Activated CD4-positive, alpha-beta memory T cell treated with anti-CD3 and anti-CD28 coated beads for 36 hours (primary cell): ENCODE measurements at regions not wholly inside any gene's neighbourhood (a gene's known extent, or its start where the extent isn't known, plus 50 kb on each side); places are given as distances from the start of the nearest gene placed in this dataset.

Source experiments
- CTCF ChIA-PET: fragments of 350-600 bp; sonication (Branson Sonifier 250); formaldehyde crosslinking; loops from one replicate; lab custom pipeline; 2021; ENCODE audit warnings: antibody characterized with exemption, inconsistent platforms; lab: Charles Lee
- POLR2A ChIA-PET: fragments of 350-600 bp; sonication (Branson Sonifier 250); formaldehyde crosslinking; loops from one replicate; lab custom pipeline; 2021; ENCODE audit warnings: antibody characterized with exemption; lab: Charles Lee
- DNase-seq: peaks from one replicate; pipeline ENCODE4 v3.0.0-alpha.2; 2020
- H3K27ac Mint-ChIP-seq: one replicate; pipeline ENCODE4 v1.8.0; 2021; ENCODE audit warnings: mixed read lengths
- H3K27me3 Mint-ChIP-seq: one replicate; pipeline ENCODE4 v1.8.0; 2021; ENCODE audit warnings: mixed read lengths
- H3K36me3 Mint-ChIP-seq: one replicate; pipeline ENCODE4 v1.8.0; 2021; ENCODE audit warnings: mixed read lengths
- H3K4me1 Mint-ChIP-seq: one replicate; pipeline ENCODE4 v1.8.0; 2021; ENCODE audit warnings: low read depth, mixed read lengths
- H3K4me3 Mint-ChIP-seq: one replicate; pipeline ENCODE4 v1.8.0; 2021; ENCODE audit warnings: mild to moderate bottlenecking, mixed read lengths
- H3K9me3 Mint-ChIP-seq: one replicate; pipeline ENCODE4 v1.8.0; 2021; ENCODE audit warnings: mixed read lengths
- intact Hi-C: fragments of 100-400 bp; cut with micrococcal nuclease; formaldehyde crosslinking; loops from one replicate; pipeline ENCODE4 v1.15.1; 2023

DNA sequence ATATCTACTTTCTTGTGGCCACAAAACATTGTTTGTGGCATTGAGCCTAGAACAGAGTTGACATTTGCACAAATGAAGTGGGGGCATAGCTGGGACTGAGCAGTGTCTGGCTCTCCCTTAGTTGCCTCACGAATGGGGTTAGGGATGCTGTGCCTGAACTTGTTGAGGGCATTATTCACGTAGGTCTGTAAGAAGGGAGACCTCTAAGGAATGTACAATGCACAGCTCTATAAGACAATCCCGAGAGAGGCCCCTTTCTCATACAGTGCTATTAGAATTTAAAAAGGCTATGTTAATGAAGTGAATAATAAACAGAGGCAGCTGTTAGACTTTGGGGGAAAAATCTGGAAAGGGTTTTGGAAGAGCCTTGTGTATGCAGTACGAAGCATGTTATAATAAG, 118.4 kb upstream of the DEPDC1 start:
- POLR2A ChIA-PET, result no interaction called here
- H3K9me3 Mint-ChIP-seq, result peaks cover 22% of the 10 kb centered on the region
- no peaks in the 10 kb centered on the region for H3K4me1 Mint-ChIP-seq
- CTCF ChIA-PET, result no interaction called here
- no peak for DNase-seq
- H3K27me3 Mint-ChIP-seq, result no peaks in the 10 kb centered on the region
- intact Hi-C loops, result no loop called here
- H3K4me3 Mint-ChIP-seq, result no peak overlapping the region
- H3K27ac Mint-ChIP-seq, result no peak overlapping the region
- no peaks in the 10 kb centered on the region for H3K36me3 Mint-ChIP-seq

DNA sequence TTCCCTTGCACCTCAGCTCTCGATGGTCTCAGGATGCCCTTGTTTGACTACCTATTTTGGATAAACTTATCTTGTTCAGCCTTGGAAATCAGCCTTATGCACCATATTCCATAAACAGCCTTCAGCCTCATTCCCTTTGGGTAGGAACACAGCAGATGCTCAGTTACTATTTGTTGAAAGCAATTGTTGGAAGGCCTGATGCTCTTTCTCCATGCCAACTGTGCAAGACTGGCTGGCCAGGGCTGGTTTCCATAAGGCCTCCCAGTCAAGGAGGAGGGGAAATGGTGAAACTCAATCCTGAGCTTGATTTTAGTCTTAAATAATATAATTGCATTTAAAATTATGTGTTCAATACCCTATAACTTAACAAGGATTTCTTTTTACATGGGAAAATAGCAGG, 121.1 kb upstream of the DEPDC1 start:
- no peak overlapping the region for H3K27ac Mint-ChIP-seq
- CTCF ChIA-PET, result no interaction called here
- POLR2A ChIA-PET, result no interaction called here
- no peak for DNase-seq
- intact Hi-C loops, result no loop called here
- peaks cover 28% of the 10 kb centered on the region for H3K9me3 Mint-ChIP-seq
- no peak overlapping the region for H3K4me3 Mint-ChIP-seq
- H3K36me3 Mint-ChIP-seq, result no peaks in the 10 kb centered on the region
- no peaks in the 10 kb centered on the region for H3K27me3 Mint-ChIP-seq
- no peaks in the 10 kb centered on the region for H3K4me1 Mint-ChIP-seq

DNA sequence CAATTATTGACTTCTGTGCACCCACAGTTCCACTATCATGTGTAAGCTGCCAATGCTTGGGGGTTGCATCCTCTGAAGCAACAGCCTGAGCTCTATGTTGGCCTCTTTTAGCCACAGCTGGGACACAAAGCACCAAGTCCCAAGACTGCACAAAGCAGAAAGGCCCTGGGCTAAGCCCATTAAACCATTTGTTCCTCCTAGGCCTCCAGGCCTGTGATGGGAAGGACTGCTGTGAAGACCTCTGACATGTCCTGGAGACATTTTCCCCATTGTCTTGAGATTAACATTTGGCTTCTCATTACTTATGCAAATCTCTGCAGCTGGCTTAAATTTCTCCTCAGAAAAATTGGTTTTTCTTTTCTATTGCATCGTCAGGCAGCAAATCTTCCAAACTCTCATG, 123.7 kb upstream of the DEPDC1 start:
- H3K9me3 Mint-ChIP-seq, result peaks cover 22% of the 10 kb centered on the region
- H3K27me3 Mint-ChIP-seq, result no peaks in the 10 kb centered on the region
- H3K27ac Mint-ChIP-seq, result no peak overlapping the region
- no peaks in the 10 kb centered on the region for H3K36me3 Mint-ChIP-seq
- ChIA-PET CTCF (no interaction called here), POLR2A (no interaction called here)
- no peak for DNase-seq
- no peak overlapping the region for H3K4me3 Mint-ChIP-seq
- intact Hi-C loops, result no loop called here
- H3K4me1 Mint-ChIP-seq, result no peaks in the 10 kb centered on the region

DNA sequence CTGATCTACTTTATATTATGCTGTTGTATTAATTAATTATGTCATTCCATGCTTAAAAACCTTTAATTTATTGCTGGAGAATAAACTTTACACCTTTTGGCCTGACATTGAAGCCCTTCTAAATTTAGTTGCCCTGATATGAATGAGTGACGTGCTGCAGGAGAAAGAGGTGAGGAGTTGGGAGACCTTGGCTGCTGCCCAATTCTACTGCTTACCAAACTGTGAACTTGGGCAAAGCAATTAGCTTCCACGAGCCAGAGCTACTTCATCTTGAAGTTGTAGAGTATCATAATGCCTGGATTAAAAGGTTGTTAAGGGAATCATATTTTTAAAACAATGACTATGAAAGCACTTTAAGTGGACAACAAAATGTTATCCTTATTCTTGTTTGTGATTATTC, 126.8 kb upstream of the DEPDC1 start:
- H3K36me3 Mint-ChIP-seq, result no peaks in the 10 kb centered on the region
- no peak overlapping the region for H3K4me3 Mint-ChIP-seq
- H3K27me3 Mint-ChIP-seq, result no peaks in the 10 kb centered on the region
- DNase-seq, result no peak
- H3K27ac Mint-ChIP-seq, result no peak overlapping the region
- H3K4me1 Mint-ChIP-seq, result no peaks in the 10 kb centered on the region
- CTCF ChIA-PET, result no interaction called here
- H3K9me3 Mint-ChIP-seq, result peaks cover 22% of the 10 kb centered on the region
- intact Hi-C loops, result no loop called here
- POLR2A ChIA-PET, result no interaction called here

DNA sequence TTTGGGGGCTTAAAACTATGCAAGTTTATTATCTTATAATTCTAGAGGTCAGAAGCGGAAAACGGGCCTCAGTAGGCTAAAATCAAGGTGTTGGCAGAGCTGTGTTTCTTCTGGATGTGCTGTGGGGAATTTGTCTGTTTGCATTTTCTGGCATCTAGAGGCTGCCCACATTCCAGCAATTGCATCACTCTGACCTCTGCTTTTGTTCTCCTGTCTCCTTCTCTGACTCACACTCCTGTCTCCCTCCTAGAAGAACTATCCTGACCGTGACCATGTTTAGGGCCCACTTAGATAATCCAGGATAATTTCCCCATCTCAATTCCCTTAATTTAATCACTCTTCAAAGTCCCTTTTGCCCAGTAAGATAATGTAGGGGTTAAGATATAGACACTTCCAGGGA, 127.4 kb upstream of the DEPDC1 start:
- Mint-ChIP-seq H3K4me1 (no peaks in the 10 kb centered on the region), H3K36me3 (no peaks in the 10 kb centered on the region), H3K27me3 (no peaks in the 10 kb centered on the region), H3K4me3 (no peak overlapping the region), H3K9me3 (peaks cover 22% of the 10 kb centered on the region), H3K27ac (no peak overlapping the region)
- CTCF ChIA-PET, result no interaction called here
- no peak for DNase-seq
- POLR2A ChIA-PET, result no interaction called here
- intact Hi-C loops, result no loop called here

DNA sequence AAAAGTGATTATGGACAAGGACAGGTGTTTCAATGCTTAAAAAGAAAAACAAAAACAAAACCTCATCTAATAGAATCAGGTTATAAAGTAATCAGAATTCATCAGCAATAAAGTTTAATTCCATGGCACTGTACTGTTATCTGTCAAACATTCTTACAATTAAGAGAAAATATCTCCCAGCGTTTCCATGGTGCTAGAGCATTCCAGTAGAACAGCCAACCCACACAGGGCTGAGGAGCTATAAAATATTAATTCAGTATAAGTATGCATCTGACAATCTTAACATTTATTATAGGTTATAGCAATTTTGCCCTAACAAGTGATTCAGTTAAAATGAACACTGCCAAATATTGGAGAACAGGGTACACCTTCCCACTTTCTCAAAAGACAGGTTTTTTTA, 128.7 kb upstream of the DEPDC1 start:
- Mint-ChIP-seq H3K9me3 (peaks cover 13% of the 10 kb centered on the region), H3K27me3 (no peaks in the 10 kb centered on the region), H3K36me3 (no peaks in the 10 kb centered on the region), H3K27ac (no peak overlapping the region), H3K4me1 (no peaks in the 10 kb centered on the region), H3K4me3 (no peak overlapping the region)
- DNase-seq, result no peak
- POLR2A ChIA-PET, result no interaction called here
- CTCF ChIA-PET, result interaction anchor here (1.0 kb wide), 1 partner anchor 9 kb away, joined by 3 read pairs; no protein-coding TSS in a partner anchor
- intact Hi-C loops, result no loop called here

DNA sequence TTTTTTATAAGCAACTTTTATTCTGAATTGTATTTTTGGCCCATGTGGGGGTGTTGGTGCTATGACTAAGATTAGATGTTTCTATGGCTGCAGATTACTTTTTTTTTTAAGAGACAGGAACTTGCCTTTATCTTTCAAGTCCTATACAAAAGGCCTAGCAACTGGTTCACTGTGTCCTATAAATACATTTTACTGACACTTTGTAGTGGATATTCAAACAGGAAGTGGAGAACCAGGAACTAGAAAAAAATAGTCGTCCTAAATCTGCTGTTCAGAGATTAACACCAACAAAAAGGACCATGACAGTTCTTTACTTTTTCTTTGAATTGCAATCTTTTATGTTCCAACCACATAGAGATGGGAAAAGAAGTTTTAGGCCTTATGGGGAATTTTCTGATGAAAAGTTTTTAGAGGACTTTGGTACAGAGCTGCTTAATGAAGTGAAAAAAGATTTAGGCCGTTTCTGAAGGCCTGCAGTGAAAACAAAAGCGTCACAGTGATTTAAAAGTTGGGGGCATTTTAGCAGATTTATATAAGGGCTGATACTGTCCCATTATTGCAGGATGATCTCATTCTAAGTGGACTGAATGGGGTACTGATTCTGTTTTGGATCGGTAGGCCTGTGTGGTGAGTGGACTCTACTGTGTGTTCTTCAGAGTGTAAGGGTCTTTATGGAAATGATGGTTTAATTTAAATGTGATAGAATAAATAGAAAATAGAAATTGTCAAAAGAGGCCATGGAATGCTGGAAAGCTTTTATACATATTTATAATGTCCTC, 136.4 kb upstream of the DEPDC1 start:
- H3K27me3 Mint-ChIP-seq, result no peaks in the 10 kb centered on the region
- no peak for DNase-seq
- H3K9me3 Mint-ChIP-seq, result no peaks in the 10 kb centered on the region
- no peaks in the 10 kb centered on the region for H3K4me1 Mint-ChIP-seq
- CTCF ChIA-PET, result no interaction called here
- no peaks in the 10 kb centered on the region for H3K36me3 Mint-ChIP-seq
- no peak overlapping the region for H3K4me3 Mint-ChIP-seq
- intact Hi-C loops, result no loop called here
- POLR2A ChIA-PET, result no interaction called here
- no peak overlapping the region for H3K27ac Mint-ChIP-seq

DNA sequence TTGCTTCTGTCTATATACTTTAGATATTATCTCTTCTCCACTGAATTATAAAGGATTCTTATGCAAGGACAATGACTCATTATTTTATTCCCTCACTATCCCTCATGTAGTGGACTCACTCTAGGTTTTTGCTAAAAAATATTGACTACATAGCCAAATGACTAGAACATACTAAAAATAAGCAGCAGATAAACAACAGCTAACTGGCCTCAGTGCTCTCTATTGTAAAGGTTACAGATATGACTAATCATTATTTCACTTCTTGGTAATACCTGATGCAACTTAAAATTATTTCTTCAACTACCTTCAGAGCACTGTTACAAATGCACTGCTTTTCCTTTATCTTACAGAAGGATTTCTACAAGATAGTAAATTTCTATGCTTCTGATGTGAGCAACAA, 147.6 kb upstream of the DEPDC1 start:
- POLR2A ChIA-PET, result no interaction called here
- no peaks in the 10 kb centered on the region for H3K4me1 Mint-ChIP-seq
- CTCF ChIA-PET, result no interaction called here
- H3K36me3 Mint-ChIP-seq, result no peaks in the 10 kb centered on the region
- intact Hi-C loops, result no loop called here
- no peaks in the 10 kb centered on the region for H3K27me3 Mint-ChIP-seq
- H3K27ac Mint-ChIP-seq, result no peak overlapping the region
- DNase-seq, result no peak
- H3K4me3 Mint-ChIP-seq, result no peak overlapping the region
- no peaks in the 10 kb centered on the region for H3K9me3 Mint-ChIP-seq

DNA sequence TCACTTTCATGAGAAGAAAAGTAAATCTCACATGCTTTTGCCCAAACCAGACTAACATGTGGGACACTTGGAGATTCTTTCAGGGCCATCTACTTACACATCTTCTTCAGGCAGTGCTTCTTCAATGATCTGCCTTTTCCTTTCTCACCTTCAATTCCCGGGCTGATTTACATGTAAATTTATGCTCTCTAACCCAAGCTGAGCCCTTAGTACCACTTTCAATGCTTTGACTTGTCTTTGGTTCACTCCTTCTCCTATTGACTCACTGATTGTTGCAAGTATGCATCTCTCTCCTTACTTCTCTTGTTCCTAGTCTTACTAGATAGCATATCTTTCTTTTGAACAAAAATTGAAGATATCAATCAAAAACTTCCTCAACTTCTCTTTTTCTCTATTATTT, 154.2 kb upstream of the DEPDC1 start:
- CTCF ChIA-PET, result no interaction called here
- POLR2A ChIA-PET, result no interaction called here
- DNase-seq, result no peak
- Mint-ChIP-seq H3K4me1 (no peaks in the 10 kb centered on the region), H3K9me3 (no peaks in the 10 kb centered on the region), H3K36me3 (no peaks in the 10 kb centered on the region), H3K4me3 (no peak overlapping the region), H3K27me3 (no peaks in the 10 kb centered on the region), H3K27ac (no peak overlapping the region)
- intact Hi-C loops, result no loop called here

DNA sequence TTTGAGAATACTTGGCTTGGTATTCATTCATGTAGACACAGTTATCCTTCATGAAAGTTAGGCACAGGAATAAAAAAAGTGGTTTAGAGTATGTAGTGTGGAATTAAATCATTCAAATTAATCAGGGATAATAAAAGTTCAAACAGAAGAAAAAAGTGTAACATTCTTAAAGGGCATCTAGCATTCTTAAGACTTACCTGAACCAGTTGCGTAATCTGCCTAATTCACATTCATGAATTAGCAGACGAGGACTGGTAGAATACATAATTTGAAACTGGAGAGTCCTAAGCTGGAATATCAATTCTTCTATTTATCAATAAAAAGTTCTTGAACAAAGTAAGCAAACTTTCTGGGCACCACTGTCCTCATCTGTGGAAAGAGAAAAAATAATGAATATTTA, 157.0 kb upstream of the DEPDC1 start:
- intact Hi-C loops, result no loop called here
- H3K27me3 Mint-ChIP-seq, result no peaks in the 10 kb centered on the region
- ChIA-PET CTCF (no interaction called here), POLR2A (no interaction called here)
- no peak overlapping the region for H3K4me3 Mint-ChIP-seq
- H3K9me3 Mint-ChIP-seq, result no peaks in the 10 kb centered on the region
- no peak for DNase-seq
- no peaks in the 10 kb centered on the region for H3K36me3 Mint-ChIP-seq
- H3K4me1 Mint-ChIP-seq, result no peaks in the 10 kb centered on the region
- H3K27ac Mint-ChIP-seq, result no peak overlapping the region

DNA sequence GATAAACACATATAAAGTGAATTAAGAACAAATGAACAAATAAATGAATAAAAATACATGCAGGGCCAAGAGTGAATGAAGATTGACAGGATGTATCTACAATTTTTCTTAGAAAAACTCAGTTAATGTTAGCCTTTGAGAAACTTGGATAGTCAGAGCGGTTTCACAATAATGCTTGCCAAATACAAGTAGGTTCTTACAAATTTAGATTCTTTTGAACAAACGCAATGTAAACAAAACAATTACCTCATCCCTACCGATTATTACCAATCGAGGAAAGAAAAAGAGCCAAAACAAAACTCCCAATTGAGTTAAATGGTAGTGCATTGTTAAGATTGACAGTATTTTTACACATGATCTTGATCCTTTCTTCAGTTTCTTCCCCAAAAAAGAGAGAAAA, 176.9 kb upstream of the DEPDC1 start:
- Mint-ChIP-seq H3K4me3 (no peak overlapping the region), H3K27ac (no peak overlapping the region), H3K36me3 (no peaks in the 10 kb centered on the region), H3K27me3 (no peaks in the 10 kb centered on the region), H3K4me1 (no peaks in the 10 kb centered on the region), H3K9me3 (no peaks in the 10 kb centered on the region)
- CTCF ChIA-PET, result no interaction called here
- DNase-seq, result no peak
- intact Hi-C loops, result no loop called here
- POLR2A ChIA-PET, result no interaction called here

DNA sequence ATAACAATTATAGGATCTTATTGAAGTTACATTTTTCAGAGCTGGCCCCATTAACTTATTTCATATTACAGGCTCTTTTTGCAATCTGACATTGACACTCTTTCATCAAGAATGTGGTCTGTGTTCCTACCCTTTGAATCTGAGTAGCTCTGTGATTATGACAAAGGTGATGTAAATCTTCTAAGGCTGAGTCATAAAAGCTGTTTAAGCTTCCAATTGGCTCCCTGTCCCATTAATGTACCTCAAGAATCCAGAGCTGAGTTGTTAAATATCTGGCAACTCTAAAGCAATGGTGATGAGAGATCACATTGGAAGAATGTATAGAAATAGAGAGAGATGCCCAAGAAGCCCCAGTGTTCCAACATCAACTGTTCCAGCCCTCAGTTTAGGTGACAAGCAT, 178.5 kb upstream of the DEPDC1 start:
- Mint-ChIP-seq H3K27me3 (no peaks in the 10 kb centered on the region), H3K36me3 (no peaks in the 10 kb centered on the region), H3K9me3 (no peaks in the 10 kb centered on the region), H3K4me3 (no peak overlapping the region), H3K27ac (no peak overlapping the region), H3K4me1 (no peaks in the 10 kb centered on the region)
- ChIA-PET POLR2A (no interaction called here), CTCF (no interaction called here)
- DNase-seq, result no peak
- intact Hi-C loops, result no loop called here

DNA sequence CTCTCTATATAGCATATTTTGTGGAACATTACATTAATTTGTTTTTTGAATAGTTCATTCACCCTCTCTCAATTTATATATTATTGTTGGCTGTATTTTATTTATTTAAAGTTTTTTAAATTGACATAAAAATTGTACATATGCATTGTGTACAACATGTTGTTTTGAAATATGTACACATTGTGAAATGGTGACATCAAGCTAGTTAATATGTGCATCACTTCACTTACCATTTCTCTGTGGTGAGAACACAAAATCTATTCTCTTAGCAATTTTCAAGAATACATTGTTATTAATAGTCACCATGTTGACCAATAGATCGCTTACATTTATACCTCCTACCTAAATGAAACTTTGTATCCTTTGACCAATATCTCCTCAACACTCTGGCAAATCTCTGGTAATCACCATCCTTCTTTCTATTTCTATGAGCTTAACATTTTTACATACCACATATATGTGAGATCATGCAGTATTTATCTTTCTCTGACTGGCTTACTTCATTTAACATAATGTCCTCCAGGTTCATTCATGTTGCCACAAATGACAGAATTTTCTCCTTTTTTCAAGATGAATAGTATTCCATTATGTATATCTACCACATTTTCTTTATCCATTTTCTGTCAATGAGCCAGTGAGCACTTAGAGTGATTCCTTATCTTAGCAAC, 180.9 kb upstream of the DEPDC1 start:
- Mint-ChIP-seq H3K27me3 (no peaks in the 10 kb centered on the region), H3K4me3 (no peak overlapping the region), H3K27ac (no peak overlapping the region), H3K9me3 (peaks cover 2% of the 10 kb centered on the region), H3K4me1 (no peaks in the 10 kb centered on the region), H3K36me3 (no peaks in the 10 kb centered on the region)
- intact Hi-C loops, result no loop called here
- POLR2A ChIA-PET, result no interaction called here
- CTCF ChIA-PET, result no interaction called here
- no peak for DNase-seq
